ENCODE measurements at regions not wholly inside any gene's neighbourhood (a gene's known extent, or its start where the extent isn't known, plus 50 kb on each side); places are given as distances from the start of the nearest gene placed in this dataset.

DNA sequence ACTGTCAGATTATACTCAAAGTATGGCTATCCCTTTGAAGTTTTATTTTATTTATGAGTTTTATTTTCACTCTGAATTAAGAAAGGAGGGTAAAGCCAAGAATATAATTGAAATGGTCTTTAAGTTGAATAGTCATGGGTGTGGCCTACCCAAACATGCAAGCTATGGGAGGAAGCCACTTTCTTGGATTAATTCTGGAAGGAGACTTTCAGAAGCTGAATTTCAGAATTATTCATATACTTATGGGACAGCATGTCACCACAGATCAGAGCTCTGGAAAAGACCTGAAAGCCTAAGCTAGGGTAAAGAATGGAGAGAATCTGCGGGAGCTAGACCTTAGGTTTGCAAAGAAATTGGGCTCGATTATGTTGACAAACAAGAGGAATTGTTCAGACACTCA, 242.4 kb upstream of the FKBP1C start:
- H3K27ac ChIP-seq (ENCODE audit: low read depth in 1 of 2, low read length in 2 of 2) = no peak overlapping the region
- Mint-ChIP-seq H3K4me3 (no peak overlapping the region), H3K4me1 (ENCODE audit: low read depth) (no peaks in the 10 kb centered on the region), H3K27ac (no peak overlapping the region), H3K9me3 (no peaks in the 10 kb centered on the region), H3K27me3 (no peaks in the 10 kb centered on the region), H3K36me3 (ENCODE audit: low read depth) (no peaks in the 10 kb centered on the region)
- CTCF ChIA-PET = no interaction called here
- no peak for DNase-seq
- H3K27me3 ChIP-seq (ENCODE audit: control insufficient read depth in 1 of 2, insufficient read depth in 2 of 2, low read length in 2 of 2) = no peaks in the 10 kb centered on the region
- H3K36me3 ChIP-seq (ENCODE audit: insufficient read depth, low read length) = no peaks in the 10 kb centered on the region
- H3K9me3 ChIP-seq (ENCODE audit: control insufficient read depth in 1 of 2, insufficient read depth in 1 of 2, low read length in 2 of 2) = peaks cover 0 to 2% of the 10 kb centered on the region in 2 experiments
- no peak for TF ChIP-seq CTCF (IDR thresholded peaks at IDR 0.05)
- H3K4me1 ChIP-seq (ENCODE audit: insufficient read depth, low read length) = no peaks in the 10 kb centered on the region
- H3K4me3 ChIP-seq (ENCODE audit: low read length) = no peak overlapping the region
- intact Hi-C loops (cut with DNase I, micrococcal nuclease) = no loop called here
- POLR2A ChIA-PET = no interaction called here
- ATAC-seq (ENCODE audit: poor library complexity) = no peak

DNA sequence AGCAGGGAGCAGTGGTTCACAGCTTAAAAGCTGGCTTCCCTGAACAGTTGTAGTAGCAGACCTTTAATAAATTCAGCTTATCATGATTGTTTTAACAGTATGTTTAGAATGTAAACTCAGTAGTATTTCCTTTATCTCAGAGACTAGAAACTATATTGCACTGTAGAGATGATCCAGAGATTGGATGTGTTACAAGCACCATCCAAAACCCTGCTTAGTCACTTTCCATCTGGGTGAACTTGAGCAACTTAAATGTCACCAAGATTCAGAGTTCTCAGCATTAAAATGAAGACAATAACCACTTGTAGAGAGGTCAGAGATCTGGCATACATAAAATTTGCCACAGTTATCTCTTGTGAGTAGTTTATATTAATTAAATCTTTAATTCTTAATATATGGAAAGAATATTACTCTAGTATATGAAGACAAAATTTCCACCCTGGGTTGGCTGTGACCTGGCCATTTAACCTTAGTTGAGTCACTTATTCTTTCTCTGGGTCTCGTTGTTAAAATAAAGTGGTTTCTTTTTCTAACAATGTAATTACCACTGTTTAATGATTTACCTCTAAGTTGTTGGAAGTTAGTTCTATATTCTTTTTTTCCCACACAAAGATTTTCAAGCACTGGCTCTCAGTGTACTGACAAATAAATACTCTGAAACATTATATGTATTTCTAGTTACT, 239.2 kb upstream of the FKBP1C start:
- Histone ChIP-seq H3K27me3 (ENCODE audit: control insufficient read depth in 1 of 2, insufficient read depth in 2 of 2, low read length in 2 of 2) (no peaks in the 10 kb centered on the region), H3K4me3 (ENCODE audit: low read length) (no peak overlapping the region), H3K27ac (ENCODE audit: low read depth in 1 of 2, low read length in 2 of 2) (no peak overlapping the region), H3K4me1 (ENCODE audit: insufficient read depth, low read length) (no peaks in the 10 kb centered on the region), H3K9me3 (ENCODE audit: control insufficient read depth in 1 of 2, insufficient read depth in 1 of 2, low read length in 2 of 2) (no peaks in the 10 kb centered on the region), H3K36me3 (ENCODE audit: insufficient read depth, low read length) (no peaks in the 10 kb centered on the region)
- H3K36me3 Mint-ChIP-seq (ENCODE audit: low read depth) = no peaks in the 10 kb centered on the region
- H3K27ac Mint-ChIP-seq = no peak overlapping the region
- intact Hi-C loops (cut with DNase I, micrococcal nuclease) = no loop called here
- peaks cover 2% of the 10 kb centered on the region for H3K9me3 Mint-ChIP-seq
- CTCF ChIA-PET = no interaction called here
- TF ChIP-seq CTCF (IDR thresholded peaks at IDR 0.05) = no peak
- no peak overlapping the region for H3K4me3 Mint-ChIP-seq
- no peak for DNase-seq
- H3K4me1 Mint-ChIP-seq (ENCODE audit: low read depth) = no peaks in the 10 kb centered on the region
- H3K27me3 Mint-ChIP-seq = no peaks in the 10 kb centered on the region
- POLR2A ChIA-PET = no interaction called here
- no peak for ATAC-seq (ENCODE audit: poor library complexity)

DNA sequence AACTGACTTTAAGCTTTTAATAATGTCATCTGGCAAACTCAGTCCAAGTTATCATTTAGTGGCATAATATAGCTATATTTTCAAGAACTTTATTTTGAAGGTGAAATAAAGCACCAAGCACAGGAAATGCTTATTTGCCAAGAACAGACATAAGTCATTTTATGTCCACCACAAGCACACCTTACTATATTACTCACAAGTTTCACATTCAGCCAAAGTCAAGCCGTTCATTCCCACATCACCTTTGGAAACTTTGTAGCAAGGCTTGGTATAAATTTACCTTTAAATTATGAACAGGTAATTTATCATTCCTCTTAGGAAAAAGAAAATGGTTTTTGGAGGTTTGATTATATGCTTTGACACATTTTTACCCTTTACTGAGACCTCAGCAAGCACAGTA, 236.8 kb upstream of the FKBP1C start:
- intact Hi-C loops (cut with DNase I, micrococcal nuclease) = no loop called here
- TF ChIP-seq CTCF (IDR thresholded peaks at IDR 0.05) = no peak
- Histone ChIP-seq H3K4me3 (ENCODE audit: low read length) (no peak overlapping the region), H3K36me3 (ENCODE audit: insufficient read depth, low read length) (no peaks in the 10 kb centered on the region), H3K4me1 (ENCODE audit: insufficient read depth, low read length) (no peaks in the 10 kb centered on the region), H3K27me3 (ENCODE audit: control insufficient read depth in 1 of 2, insufficient read depth in 2 of 2, low read length in 2 of 2) (no peaks in the 10 kb centered on the region), H3K27ac (ENCODE audit: low read depth in 1 of 2, low read length in 2 of 2) (no peak overlapping the region), H3K9me3 (ENCODE audit: control insufficient read depth in 1 of 2, insufficient read depth in 1 of 2, low read length in 2 of 2) (no peaks in the 10 kb centered on the region)
- H3K27ac Mint-ChIP-seq = no peak overlapping the region
- H3K4me3 Mint-ChIP-seq = no peak overlapping the region
- POLR2A ChIA-PET = no interaction called here
- peaks cover 4% of the 10 kb centered on the region for H3K9me3 Mint-ChIP-seq
- CTCF ChIA-PET = interaction anchor here (0.6 kb wide), 1 partner anchor 18 kb away, joined by 3 read pairs; no protein-coding TSS in a partner anchor
- no peaks in the 10 kb centered on the region for H3K36me3 Mint-ChIP-seq (ENCODE audit: low read depth)
- DNase-seq (no peak), ATAC-seq (ENCODE audit: poor library complexity) (no peak)
- H3K27me3 Mint-ChIP-seq = no peaks in the 10 kb centered on the region
- no peaks in the 10 kb centered on the region for H3K4me1 Mint-ChIP-seq (ENCODE audit: low read depth)

All from CD4-positive, alpha-beta T cell (primary cell).